Hematopoietic multipotent progenitor cell treated with erythropoietin and hydrocortisone succinate and interleukin-3 and kit ligand, for 6 days (in vitro differentiated cells): ENCODE measurements at regions not wholly inside any gene's neighbourhood (a gene's known extent, or its start where the extent isn't known, plus 50 kb on each side); places are given as distances from the start of the nearest gene placed in this dataset.
"Not testable (repeated sequence)": the region's sequence is repeated elsewhere in the genome, so short reads cannot be mapped to it uniquely, and the experiment has no call there.

Source experiments
- DNase-seq: peaks from one replicate; pipeline ENCODE4 v3.0.0-alpha.2; 2015

GRCh38 chr21:19544493-19544892 is 1140.9 kb upstream of the TMPRSS15 start:
- not testable (repeated sequence) for DNase-seq

GRCh38 chr21:19547951-19548840 is 1144.6 kb upstream of the TMPRSS15 start:
- no peak for DNase-seq

GRCh38 chr21:19553919-19554615 is 1150.5 kb upstream of the TMPRSS15 start:
- no peak for DNase-seq

GRCh38 chr21:19557046-19557445 is 1153.5 kb upstream of the TMPRSS15 start:
- no peak for DNase-seq

GRCh38 chr21:19557488-19557887 is 1153.9 kb upstream of the TMPRSS15 start:
- DNase-seq = no peak

DNA sequence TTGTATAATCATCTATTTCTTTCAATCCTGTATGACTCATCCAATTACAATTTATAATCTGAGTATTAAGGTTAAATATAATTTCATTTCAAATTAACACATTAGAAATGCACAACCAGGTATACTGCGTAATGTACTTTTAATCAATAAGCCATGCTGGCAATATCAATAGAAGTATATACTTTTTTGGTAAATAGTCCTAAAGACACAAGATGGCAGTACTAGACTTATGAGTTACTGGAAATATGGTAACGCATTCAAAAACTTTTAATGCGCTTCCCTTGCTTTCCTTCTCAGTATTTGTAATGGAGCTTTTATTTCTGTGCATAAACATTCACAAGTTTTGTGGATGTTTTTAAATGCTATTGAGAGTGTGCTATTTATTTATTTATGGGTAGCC is 1162.0 kb upstream of the TMPRSS15 start:
- peak; percentile 9 for DNase-seq

DNA sequence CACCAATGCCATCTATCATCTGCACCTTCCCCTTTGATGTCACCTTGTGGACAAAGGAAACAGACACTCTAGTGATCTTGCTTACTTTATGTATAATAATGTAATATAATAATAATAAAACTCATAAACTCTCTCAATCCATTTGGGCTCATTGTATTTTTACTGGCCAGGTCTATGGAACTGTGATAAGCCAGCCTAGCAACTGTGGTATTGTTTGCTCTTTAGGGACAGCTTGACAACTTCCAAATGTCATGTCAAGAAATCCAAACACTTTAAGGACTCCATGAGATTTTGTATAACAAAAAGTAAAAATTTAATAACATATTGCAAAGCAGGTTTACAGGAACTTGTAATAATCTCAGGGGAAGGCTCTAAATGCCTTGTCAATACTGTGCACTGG is 1163.4 kb upstream of the TMPRSS15 start:
- DNase-seq = no peak

GRCh38 chr21:19577381-19577780 is 1173.8 kb upstream of the TMPRSS15 start:
- no peak for DNase-seq

DNA sequence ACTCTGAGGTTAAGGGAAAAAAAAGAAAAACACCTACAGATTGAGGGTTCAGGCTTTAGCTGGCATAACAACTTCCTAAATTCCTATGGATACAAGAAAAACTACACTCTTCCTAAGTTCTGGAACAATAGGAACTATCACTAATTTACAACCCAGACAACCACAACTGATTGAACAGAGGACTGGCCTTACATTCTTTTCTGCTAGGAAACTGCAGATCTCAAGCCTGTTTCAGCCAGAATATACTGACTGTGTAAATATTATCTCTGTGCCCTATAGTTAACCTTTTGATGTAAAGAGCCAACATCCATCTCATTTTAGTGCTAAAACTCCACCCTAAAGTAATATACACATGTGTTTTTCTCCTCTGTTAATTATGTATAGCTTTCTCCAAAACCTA is 1186.5 kb upstream of the TMPRSS15 start:
- DNase-seq = no peak

- DNase-seq = no peak
Observed at GRCh38 chr21:19603011-19603593, 1199.5 kb upstream of the TMPRSS15 start.

DNA sequence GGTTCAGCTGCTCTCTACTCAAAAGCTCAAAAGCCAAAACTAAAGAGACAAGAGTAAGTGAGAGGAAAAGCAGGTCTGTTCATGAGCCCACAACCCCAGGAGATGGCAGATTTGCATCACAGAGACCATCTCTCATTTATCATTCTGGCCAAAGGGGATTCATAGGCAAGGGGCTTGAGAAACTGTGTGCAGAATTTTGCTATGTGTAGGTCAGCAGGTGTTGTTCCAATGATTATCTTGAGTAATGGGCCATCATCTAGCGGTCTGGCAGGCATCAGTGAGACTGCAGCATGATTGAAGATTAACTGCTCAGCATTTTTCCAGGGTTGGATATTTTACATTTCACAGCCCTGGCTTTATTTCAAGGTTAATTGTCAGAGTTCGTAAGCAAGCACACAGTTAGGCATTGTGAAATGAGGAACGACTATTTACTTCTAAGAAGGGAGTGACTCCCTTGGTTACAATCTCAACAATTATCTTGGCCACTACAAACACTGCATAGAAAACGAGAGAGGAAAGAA is 1204.6 kb upstream of the TMPRSS15 start:
- DNase-seq = peak; percentile 80

DNA sequence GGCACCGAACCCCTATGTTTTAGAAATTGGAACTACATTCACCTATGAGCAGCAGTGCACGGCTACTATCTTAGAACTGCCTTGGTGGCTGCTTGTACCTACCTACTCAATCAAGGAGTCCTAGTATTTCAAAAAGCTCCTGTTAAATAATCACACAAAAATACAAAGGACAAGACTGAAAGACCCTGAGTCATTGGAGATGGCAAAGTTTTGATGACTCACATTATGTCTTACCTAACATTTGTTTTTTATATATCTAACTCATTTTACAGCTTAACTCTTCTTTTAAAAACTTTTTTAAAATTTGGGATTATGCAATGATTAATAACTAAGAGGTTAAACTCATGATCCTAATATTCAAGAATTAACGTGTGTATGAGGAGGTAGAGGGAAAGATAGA is 1206.0 kb upstream of the TMPRSS15 start:
- DNase-seq = peak; percentile 5

DNA sequence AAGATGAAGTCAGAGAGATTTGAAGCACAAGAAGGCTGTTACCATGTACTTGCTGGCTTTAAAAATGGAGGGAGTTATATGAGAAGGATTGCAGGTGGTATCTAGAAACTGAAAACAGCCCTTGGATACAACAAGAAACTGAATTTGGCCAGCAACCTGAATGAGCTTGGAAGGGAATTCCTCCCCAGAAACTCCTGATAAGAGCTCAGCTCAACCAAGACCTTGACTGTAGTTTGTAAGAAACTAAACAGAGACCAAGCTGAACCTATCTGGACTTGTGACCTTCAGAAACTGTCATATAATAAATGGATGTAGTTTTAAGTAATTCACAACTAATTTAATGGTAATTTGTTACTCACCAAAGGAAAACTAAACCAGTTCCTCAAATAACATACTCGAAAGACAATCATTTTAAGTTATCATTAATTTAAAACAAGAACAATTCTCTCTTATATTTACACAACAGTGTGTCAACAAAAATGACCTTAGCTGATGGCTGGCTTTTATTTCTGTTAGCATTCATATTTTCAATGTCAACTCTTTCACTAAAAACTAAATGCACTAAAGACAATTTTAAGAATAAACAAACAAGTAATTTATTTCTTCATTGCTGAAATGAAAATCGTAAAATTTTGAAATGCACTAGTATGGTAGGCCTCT is 1218.4 kb upstream of the TMPRSS15 start:
- no peak for DNase-seq

DNA sequence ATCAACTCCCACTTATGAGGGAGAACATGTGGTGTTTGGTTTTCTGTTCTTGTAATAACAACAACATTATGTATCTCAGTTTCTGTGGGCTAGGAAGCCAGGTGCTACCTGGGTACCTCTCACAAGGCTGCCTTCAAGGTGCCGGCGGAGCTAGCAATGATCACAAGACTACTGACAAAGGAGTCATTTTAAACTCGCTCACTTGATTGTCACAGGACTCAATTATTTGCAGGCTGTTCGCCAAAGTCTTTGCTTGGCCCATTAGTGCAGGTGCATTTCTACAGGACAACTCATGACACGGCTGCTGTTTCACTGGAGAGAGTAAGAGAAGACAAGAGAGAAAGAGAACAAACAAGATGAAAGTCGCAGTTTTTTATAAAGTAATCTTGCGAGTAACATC is 1237.4 kb upstream of the TMPRSS15 start:
- no peak for DNase-seq

GRCh38 chr21:19648391-19648790 is 1244.8 kb upstream of the TMPRSS15 start:
- no peak for DNase-seq

DNA sequence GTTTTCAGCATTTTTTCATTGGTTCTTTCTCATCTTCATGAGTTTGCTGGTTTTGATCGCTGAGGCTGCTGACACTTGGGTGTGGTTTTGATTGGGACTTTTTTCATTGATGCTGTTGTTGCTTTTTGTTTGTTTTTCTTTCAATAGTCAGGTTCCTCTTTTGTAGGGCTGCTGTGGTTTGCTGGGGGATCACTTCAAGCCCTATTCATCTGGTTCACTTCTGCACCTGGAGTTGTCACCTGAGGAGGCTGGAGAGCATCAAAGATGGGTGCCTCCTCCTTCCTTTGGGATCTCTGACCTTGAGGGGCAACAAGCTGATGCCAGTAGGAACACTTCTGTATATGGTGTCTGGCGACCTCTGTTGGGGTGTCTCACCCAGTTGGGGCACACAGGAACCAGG is 1279.9 kb upstream of the TMPRSS15 start:
- DNase-seq = no peak

DNA sequence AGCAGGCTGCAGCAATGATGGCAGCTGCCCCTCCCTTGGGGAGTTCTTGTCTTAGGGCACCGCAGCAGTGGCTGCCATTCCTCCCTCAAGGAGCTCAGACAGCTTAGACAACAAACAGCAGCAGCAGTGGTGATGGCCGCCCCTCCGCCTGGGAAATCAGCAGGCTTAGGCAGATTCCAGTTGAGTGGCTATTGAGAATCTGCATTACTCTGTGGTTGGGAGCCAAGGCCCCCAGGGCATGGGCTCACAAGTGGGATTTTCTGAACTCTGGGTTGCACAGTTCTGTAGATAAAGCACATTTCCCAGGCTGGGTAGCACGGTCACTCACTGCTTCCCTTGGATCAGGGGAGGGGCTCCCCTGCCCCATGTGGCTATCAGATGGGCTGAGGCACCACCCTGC is 1280.7 kb upstream of the TMPRSS15 start:
- no peak for DNase-seq

DNA sequence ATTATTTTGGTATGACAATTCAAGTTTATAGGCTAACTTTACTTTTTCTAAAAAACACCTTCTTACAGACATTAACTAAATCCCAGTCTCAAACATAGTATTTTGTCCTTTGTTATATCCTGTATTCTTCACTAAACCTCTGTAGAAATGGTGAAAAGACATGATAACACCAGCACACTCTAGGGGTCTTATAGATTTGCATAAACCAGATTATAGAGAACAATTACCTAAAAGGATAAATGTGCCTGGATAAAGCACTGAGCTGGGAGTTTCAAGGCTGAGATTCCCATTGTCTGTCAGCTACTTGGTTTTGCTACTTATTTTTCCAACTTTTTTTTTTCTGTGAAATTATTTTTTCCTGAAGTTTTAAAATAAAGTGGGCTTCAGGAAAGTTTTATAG is 1288.6 kb upstream of the TMPRSS15 start:
- no peak for DNase-seq

DNA sequence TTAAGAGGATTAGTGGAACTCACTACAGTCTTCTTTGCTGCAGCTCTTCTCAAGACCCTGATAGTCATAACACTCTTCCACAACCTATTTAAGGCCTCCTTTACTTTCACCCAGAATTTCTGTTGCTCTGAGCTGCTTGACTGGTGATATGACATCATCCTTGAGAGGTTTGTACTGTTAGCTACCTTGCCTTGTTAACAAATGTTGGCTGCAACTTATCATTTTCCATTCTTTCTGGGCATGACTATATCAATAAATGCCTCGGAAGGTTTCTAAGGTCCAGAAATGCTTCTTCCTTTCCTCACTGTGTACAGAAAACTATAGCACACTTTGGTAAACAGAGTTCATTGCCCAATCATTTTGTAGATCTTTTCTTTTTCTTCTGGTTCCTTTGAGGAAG is 1292.2 kb upstream of the TMPRSS15 start:
- no peak for DNase-seq

DNA sequence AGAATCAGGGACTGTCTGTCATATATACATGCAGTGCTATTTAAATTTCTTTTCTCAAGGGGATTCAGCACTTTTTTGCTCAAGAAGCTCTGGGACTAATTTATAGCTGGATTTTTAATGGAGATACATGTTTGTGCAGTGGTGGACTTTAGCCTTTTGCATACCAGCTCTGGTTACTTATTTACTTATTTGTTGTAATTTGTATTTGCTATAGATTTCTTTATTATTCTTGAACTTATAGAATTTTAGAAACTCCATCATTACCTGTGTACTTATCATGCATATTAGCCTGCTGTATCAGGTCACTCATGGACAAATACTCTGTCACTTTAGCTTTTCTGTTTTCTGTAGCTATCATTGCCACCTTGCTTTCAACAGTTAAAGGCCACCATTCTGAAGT is 1296.9 kb upstream of the TMPRSS15 start:
- no peak for DNase-seq

DNA sequence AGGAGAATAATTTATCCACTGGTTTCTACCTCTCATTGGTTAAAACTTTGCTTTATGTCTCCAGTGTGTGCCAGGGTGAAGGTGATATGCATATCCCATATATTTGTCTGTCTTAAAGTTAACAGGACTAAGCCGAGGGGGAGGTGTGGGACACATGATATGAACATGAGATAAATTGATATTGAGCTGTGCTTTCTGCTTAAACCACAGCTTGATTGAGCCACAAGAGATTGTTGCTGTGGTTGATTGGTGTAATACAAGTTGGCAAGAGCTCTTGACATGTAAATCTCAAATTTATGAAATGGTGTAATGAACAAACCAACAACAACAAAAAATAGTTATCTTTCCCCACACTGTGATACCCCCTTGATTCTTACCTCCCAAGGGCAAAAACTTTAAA is 1295.5 kb upstream of the NCAM2 start:
- peak; percentile 37 for DNase-seq

DNA sequence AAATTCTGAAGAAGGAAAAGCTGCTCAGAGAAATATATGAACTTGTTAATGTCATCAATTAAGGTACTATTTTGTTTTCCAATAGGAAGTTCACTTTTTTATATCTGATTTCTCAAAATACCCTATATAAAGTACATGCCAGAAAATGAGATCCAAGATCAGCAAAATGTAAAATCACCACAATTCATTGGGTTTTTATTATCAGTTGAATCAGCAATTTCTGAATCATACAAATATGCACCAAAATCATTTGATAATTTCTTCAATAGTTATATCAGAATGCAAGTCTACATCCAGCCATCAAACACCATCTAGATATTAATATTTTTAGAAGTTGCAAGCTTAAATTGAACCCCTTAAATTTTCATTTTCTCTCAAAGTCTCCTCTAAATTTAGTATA is 1293.4 kb upstream of the NCAM2 start:
- no peak for DNase-seq

DNA sequence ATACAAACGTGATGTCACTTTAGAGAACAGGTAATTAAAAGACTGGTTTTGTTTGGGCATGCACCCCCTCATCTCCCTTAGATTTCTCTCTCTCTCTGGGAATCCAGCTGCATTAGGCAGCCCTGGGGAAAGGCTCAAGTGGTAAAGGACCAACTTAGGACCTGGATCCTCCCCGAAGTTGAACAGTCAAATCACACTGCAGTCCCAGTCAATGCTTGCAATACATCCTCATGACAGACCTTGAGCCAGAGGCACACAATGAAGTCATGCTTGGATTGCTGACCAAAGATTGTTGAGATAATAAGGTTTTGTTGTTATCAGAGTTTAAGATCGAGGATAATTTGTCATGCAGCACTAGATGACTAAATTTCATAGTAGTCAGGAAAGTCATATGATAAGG is 1285.8 kb upstream of the NCAM2 start:
- no peak for DNase-seq
